HCT116 (cell line): ENCODE measurements at regions not wholly inside any gene's neighbourhood (a gene's known extent, or its start where the extent isn't known, plus 50 kb on each side); places are given as distances from the start of the nearest gene placed in this dataset.
"Not testable (repeated sequence)": the region's sequence is repeated elsewhere in the genome, so short reads cannot be mapped to it uniquely, and the experiment has no call there.

Experiments used
- ATAC-seq: fragments of 200-7000 bp; cut with Tn5 transposase; 2 replicates; pipeline ENCODE4 v1.9.1; 2020; ENCODE audit warnings: mild to moderate bottlenecking, moderate library complexity
- BruUV-seq: library from RNA; stranded (reverse); fragments of 400-500 nt; replicated peaks from 2 replicates; lab custom pipeline; 2021; lab: Mats Ljungman, UMichigan
- CTCF ChIA-PET: fragments of 300-600 bp; sonication (Branson Sonifier 250); formaldehyde crosslinking; loops from one replicate; lab custom pipeline; 2021; ENCODE audit warnings: antibody characterized with exemption; lab: Charles Lee
- POLR2A ChIA-PET: fragments of 300-600, 350-600 bp; sonication (Branson Sonifier 250); formaldehyde crosslinking; loops from one replicate; lab custom pipeline; 2021; ENCODE audit warnings: antibody characterized with exemption; lab: Charles Lee
- RAD21 ChIA-PET, 2 experiments: fragments of 300-600 bp; sonication (Branson Sonifier 250); formaldehyde crosslinking; loops; one replicate each; lab custom pipeline; 2023; ENCODE audit warnings: low total read pairs in 2 of 2; ENCODE audit not compliant: uncharacterized antibody in 2 of 2, unreplicated experiment in 2 of 2, low non-redundant PET in 1 of 2; lab: Charles Lee
- DNase-seq: peaks from one replicate; pipeline ENCODE4 v3.0.0-alpha.2; 2010; ENCODE audit warnings: low read depth, low spot score
- H2AFZ ChIP-seq: fragments of 200-600 bp; shearing (Covaris generic), sonication (generic); 2 replicates; pipeline ENCODE4 v1.6.1; 2017; ENCODE audit warnings: low read depth, mixed run types, mixed read lengths, antibody characterized with exemption, low read length; ENCODE audit not compliant: poor library complexity, severe bottlenecking
- H3K27ac ChIP-seq: 2 replicates; pipeline ENCODE4 v1.5.1; 2012; ENCODE audit warnings: low read depth, low read length
- H3K27me3 ChIP-seq: fragments of 200-600 bp; sonication (generic); 2 replicates; pipeline ENCODE4 v1.6.1; 2016; ENCODE audit warnings: mixed run types, low read length, mixed read lengths; ENCODE audit not compliant: insufficient read depth
- H3K36me3 ChIP-seq, 2 experiments: fragments of 200-500 bp in 1 of 2; fragments of 200-600 bp in 1 of 2; sonication (Bioruptor generic) in 1 of 2; sonication (generic) in 1 of 2; 2 replicates each; pipeline versions ENCODE4 v1.5.1 to v1.6.1; 2014 to 2016; ENCODE audit warnings: low read length in 2 of 2, inconsistent platforms in 1 of 2, mixed read lengths in 1 of 2, mixed run types in 1 of 2; ENCODE audit not compliant: insufficient read depth in 2 of 2, control insufficient read depth in 1 of 2
- H3K4me1 ChIP-seq, 2 experiments: fragments of 200-600 bp in 1 of 2; sonication (generic) in 1 of 2; 2 replicates each; pipeline versions ENCODE4 v1.5.1 to v1.6.1; 2012 to 2017; ENCODE audit warnings: low read length in 2 of 2, inconsistent platforms in 1 of 2, mild to moderate bottlenecking in 1 of 2, mixed read lengths in 1 of 2, mixed run types in 1 of 2, moderate library complexity in 1 of 2; ENCODE audit not compliant: insufficient read depth in 2 of 2, control insufficient read depth in 1 of 2
- H3K4me2 ChIP-seq: fragments of 200-600 bp; sonication (generic); 2 replicates; pipeline ENCODE4 v1.6.1; 2017; ENCODE audit warnings: mixed run types, low read length, mixed read lengths
- H3K4me3 ChIP-seq, 2 experiments: fragments of 200-600 bp in 1 of 2; sonication (generic) in 1 of 2; replicated peaks in 1 of 2; 2 replicates each; pipeline ENCODE4 v1.5.1; 2011 to 2016; ENCODE audit warnings: low read length in 2 of 2, control low read depth in 1 of 2, low read depth in 1 of 2, mild to moderate bottlenecking in 1 of 2, mixed read lengths in 1 of 2, mixed run types in 1 of 2
- H3K79me2 ChIP-seq: fragments of 200-600 bp; sonication (generic); 2 replicates; pipeline ENCODE4 v1.6.1; 2017; ENCODE audit warnings: mild to moderate bottlenecking, mixed run types, low read length, moderate library complexity, mixed read lengths; ENCODE audit not compliant: insufficient read depth
- H3K9ac ChIP-seq: fragments of 200-600 bp; sonication (generic); 2 replicates; pipeline ENCODE4 v1.6.1; 2016; ENCODE audit warnings: low read length, mixed read lengths
- H3K9me2 ChIP-seq: fragments of 200-600 bp; sonication (generic), shearing (Covaris generic); 2 replicates; pipeline ENCODE4 v1.6.1; 2017; ENCODE audit warnings: mixed run types, mild to moderate bottlenecking, moderate library complexity; ENCODE audit not compliant: insufficient read depth
- H3K9me3 ChIP-seq, 2 experiments: fragments of 200-500 bp in 1 of 2; fragments of 200-600 bp in 1 of 2; sonication (Bioruptor generic) in 1 of 2; sonication (generic) in 1 of 2; 2 replicates each; pipeline ENCODE4 v1.6.1; 2014 to 2017; ENCODE audit warnings: low read length in 2 of 2, mixed read lengths in 2 of 2, inconsistent platforms in 1 of 2, low read depth in 1 of 2, mild to moderate bottlenecking in 1 of 2, mixed run types in 1 of 2, moderate library complexity in 1 of 2; ENCODE audit not compliant: control insufficient read depth in 1 of 2, insufficient read depth in 1 of 2
- H4K20me1 ChIP-seq: fragments of 200-600 bp; sonication (generic), shearing (Covaris generic); 2 replicates; pipeline ENCODE4 v1.6.1; 2017; ENCODE audit warnings: mixed run types, mild to moderate bottlenecking, moderate library complexity; ENCODE audit not compliant: insufficient read depth
- EZH2 ChIP-seq: fragments of 200-600 bp; sonication (generic); IDR thresholded peaks from 2 replicates; pipeline ENCODE4 v1.6.1; 2017; ENCODE audit warnings: antibody characterized with exemption, mixed run types
- POLR2A ChIP-seq: IDR thresholded peaks from 2 replicates; pipeline ENCODE4 v1.7.0; 2011; ENCODE audit warnings: borderline replicate concordance; ENCODE audit not compliant: insufficient read depth, insufficient read length; ENCODE audit errors: extremely low read depth
- POLR2AphosphoS5 ChIP-seq: IDR thresholded peaks from 2 replicates; pipeline ENCODE4 v1.6.1; 2011; ENCODE audit warnings: mild to moderate bottlenecking, low read depth, low read length, moderate library complexity
- ZNF274 ChIP-seq: fragments of 200-500 bp; sonication (Bioruptor generic); IDR thresholded peaks from 2 replicates; pipeline ENCODE4 v1.6.1; 2014; ENCODE audit warnings: mild to moderate bottlenecking, low read depth, low read length, inconsistent platforms
- intact Hi-C: fragments of 100-400 bp; cut with micrococcal nuclease; formaldehyde crosslinking; loops from 2 replicates; pipeline ENCODE4 v1.10.0; 2022
- TF ChIP-seq, protein P1 (sequence below): IDR thresholded peaks from 2 replicates; pipeline ENCODE4 v1.6.1; 2011; ENCODE audit warnings: mild to moderate bottlenecking, low read length, moderate library complexity; ENCODE audit not compliant: insufficient replicate concordance; ENCODE audit errors: extremely low read depth
- TF ChIP-seq, protein P2 (sequence below): IDR thresholded peaks from 2 replicates; pipeline ENCODE4 v1.6.1; 2012; ENCODE audit warnings: low read depth
- TF ChIP-seq, protein P3 (sequence below): IDR thresholded peaks from 2 replicates; pipeline ENCODE4 v1.6.1; 2012

DNA sequence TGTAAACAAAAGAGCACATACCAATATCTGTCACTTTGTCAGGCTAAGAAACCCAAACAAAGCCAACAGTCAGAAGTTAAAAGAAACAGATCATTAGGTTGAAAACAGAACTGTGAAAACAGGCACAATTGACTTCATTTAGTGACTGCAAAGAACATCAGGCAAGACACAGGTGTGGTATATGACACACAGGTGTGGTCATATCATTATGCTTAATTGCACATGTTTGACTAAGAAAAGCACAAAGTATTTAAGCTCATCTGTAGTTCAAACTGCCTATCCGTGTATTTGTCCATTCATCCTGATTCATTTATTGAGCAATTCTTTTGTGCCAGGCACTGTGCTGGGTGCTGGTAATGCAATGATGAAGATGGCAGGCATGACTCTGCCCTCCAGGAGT lies 150.7 kb downstream of the DEFB131A start:
- Histone ChIP-seq H3K27me3 (no peaks in the 10 kb centered on the region), H3K4me2 (no peak overlapping the region), H3K27ac (no peak overlapping the region), H3K9ac (no peak overlapping the region), H4K20me1 (no peaks in the 10 kb centered on the region), H2AFZ (no peak overlapping the region), H3K4me3 (no peak overlapping the region), H3K36me3 (no peaks in the 10 kb centered on the region), H3K79me2 (no peaks in the 10 kb centered on the region), H3K4me1 (no peaks in the 10 kb centered on the region), H3K9me2 (no peaks in the 10 kb centered on the region), H3K9me3 (no peaks in the 10 kb centered on the region)
- RAD21 ChIA-PET, result no interaction called here
- BruUV-seq, result no TSS peak
- POLR2A ChIA-PET, result no interaction called here
- ATAC-seq (no peak), DNase-seq (no peak)
- intact Hi-C loops, result no loop called here
- CTCF ChIA-PET, result no interaction called here
- TF ChIP-seq POLR2A (no peak), ZNF274 (no peak), POLR2AphosphoS5 (no peak), EZH2 (no peak)
- TF ChIP-seq, protein P1, sequence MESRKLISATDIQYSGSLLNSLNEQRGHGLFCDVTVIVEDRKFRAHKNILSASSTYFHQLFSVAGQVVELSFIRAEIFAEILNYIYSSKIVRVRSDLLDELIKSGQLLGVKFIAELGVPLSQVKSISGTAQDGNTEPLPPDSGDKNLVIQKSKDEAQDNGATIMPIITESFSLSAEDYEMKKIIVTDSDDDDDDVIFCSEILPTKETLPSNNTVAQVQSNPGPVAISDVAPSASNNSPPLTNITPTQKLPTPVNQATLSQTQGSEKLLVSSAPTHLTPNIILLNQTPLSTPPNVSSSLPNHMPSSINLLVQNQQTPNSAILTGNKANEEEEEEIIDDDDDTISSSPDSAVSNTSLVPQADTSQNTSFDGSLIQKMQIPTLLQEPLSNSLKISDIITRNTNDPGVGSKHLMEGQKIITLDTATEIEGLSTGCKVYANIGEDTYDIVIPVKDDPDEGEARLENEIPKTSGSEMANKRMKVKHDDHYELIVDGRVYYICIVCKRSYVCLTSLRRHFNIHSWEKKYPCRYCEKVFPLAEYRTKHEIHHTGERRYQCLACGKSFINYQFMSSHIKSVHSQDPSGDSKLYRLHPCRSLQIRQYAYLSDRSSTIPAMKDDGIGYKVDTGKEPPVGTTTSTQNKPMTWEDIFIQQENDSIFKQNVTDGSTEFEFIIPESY, result no peak
- TF ChIP-seq, protein P2, sequence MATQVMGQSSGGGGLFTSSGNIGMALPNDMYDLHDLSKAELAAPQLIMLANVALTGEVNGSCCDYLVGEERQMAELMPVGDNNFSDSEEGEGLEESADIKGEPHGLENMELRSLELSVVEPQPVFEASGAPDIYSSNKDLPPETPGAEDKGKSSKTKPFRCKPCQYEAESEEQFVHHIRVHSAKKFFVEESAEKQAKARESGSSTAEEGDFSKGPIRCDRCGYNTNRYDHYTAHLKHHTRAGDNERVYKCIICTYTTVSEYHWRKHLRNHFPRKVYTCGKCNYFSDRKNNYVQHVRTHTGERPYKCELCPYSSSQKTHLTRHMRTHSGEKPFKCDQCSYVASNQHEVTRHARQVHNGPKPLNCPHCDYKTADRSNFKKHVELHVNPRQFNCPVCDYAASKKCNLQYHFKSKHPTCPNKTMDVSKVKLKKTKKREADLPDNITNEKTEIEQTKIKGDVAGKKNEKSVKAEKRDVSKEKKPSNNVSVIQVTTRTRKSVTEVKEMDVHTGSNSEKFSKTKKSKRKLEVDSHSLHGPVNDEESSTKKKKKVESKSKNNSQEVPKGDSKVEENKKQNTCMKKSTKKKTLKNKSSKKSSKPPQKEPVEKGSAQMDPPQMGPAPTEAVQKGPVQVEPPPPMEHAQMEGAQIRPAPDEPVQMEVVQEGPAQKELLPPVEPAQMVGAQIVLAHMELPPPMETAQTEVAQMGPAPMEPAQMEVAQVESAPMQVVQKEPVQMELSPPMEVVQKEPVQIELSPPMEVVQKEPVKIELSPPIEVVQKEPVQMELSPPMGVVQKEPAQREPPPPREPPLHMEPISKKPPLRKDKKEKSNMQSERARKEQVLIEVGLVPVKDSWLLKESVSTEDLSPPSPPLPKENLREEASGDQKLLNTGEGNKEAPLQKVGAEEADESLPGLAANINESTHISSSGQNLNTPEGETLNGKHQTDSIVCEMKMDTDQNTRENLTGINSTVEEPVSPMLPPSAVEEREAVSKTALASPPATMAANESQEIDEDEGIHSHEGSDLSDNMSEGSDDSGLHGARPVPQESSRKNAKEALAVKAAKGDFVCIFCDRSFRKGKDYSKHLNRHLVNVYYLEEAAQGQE, result no peak
- TF ChIP-seq, protein P3, sequence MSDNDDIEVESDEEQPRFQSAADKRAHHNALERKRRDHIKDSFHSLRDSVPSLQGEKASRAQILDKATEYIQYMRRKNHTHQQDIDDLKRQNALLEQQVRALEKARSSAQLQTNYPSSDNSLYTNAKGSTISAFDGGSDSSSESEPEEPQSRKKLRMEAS, result no peak

DNA sequence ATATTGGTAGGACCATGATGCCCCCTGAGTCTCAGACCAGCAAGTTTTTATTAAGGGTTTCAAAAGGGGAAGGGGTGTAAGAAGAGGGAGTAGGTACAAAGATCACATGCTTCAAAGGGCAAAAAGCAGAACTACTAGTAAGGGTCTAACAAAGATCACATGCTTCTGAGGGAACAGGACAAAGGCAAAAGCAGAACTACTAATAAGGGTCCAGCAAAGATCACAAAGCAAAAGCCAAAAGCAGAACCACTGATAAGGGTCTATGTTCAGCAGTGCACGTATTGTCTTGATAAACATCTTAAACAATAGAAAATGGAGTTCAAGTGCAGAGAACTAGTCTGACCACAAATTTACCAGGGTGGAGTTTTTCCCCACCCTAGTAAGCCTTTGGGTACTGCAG lies 151.3 kb downstream of the DEFB131A start:
- H3K36me3 ChIP-seq, H3K79me2 ChIP-seq, H3K27me3 ChIP-seq, H3K9me3 ChIP-seq, POLR2A ChIA-PET, DNase-seq, H3K4me1 ChIP-seq, H3K4me2 ChIP-seq, H3K9me2 ChIP-seq, ATAC-seq, H3K27ac ChIP-seq, H3K4me3 ChIP-seq, RAD21 ChIA-PET, CTCF ChIA-PET, H3K9ac ChIP-seq, H2AFZ ChIP-seq, intact Hi-C loops, H4K20me1 ChIP-seq, BruUV-seq: not testable (repeated sequence)
